ENCODE measurements at regions not wholly inside any gene's neighbourhood (a gene's known extent, or its start where the extent isn't known, plus 50 kb on each side); places are given as distances from the start of the nearest gene placed in this dataset.
"Not testable (repeated sequence)": the region's sequence is repeated elsewhere in the genome, so short reads cannot be mapped to it uniquely, and the experiment has no call there.

GRCh38 chr2:87587934-87588333 is 160.0 kb upstream of the PLGLB2 start:
- DNase-seq (ENCODE audit: low read depth in 2 of 3, low spot score in 2 of 3) = not testable (repeated sequence)

- not testable (repeated sequence) for DNase-seq (ENCODE audit: low read depth in 2 of 3, low spot score in 2 of 3)
Observed at GRCh38 chr2:87592974-87593373, 154.9 kb upstream of the PLGLB2 start.

GRCh38 chr2:87593784-87594610 is 153.9 kb upstream of the PLGLB2 start:
- DNase-seq (ENCODE audit: low read depth in 2 of 3, low spot score in 2 of 3) = peak in 1 of 3 donors; percentile 31

GRCh38 chr2:87594611-87594992 is 153.3 kb upstream of the PLGLB2 start:
- DNase-seq (ENCODE audit: low read depth in 2 of 3, low spot score in 2 of 3) = not testable (repeated sequence)

GRCh38 chr2:87595017-87595416 is 152.9 kb upstream of the PLGLB2 start:
- DNase-seq (ENCODE audit: low read depth in 2 of 3, low spot score in 2 of 3) = not testable (repeated sequence)

- DNase-seq (ENCODE audit: low read depth in 2 of 3, low spot score in 2 of 3) = not testable (repeated sequence)
Observed at GRCh38 chr2:87600961-87601360, 146.9 kb upstream of the PLGLB2 start.

GRCh38 chr2:87602118-87602517 is 145.8 kb upstream of the PLGLB2 start:
- not testable (repeated sequence) for DNase-seq (ENCODE audit: low read depth in 2 of 3, low spot score in 2 of 3)

- DNase-seq (ENCODE audit: low read depth in 2 of 3, low spot score in 2 of 3) = not testable (repeated sequence)
Observed at GRCh38 chr2:87602728-87603127, 145.2 kb upstream of the PLGLB2 start.

- peak in 1 of 3 donors; percentile 0 for DNase-seq (ENCODE audit: low read depth in 2 of 3, low spot score in 2 of 3)
Observed at GRCh38 chr2:87603418-87604278, 144.2 kb upstream of the PLGLB2 start.

GRCh38 chr2:87604279-87604818 is 143.5 kb upstream of the PLGLB2 start:
- DNase-seq (ENCODE audit: low read depth in 2 of 3, low spot score in 2 of 3) = not testable (repeated sequence)

GRCh38 chr2:87604980-87605379 is 142.9 kb upstream of the PLGLB2 start:
- not testable (repeated sequence) for DNase-seq (ENCODE audit: low read depth in 2 of 3, low spot score in 2 of 3)

GRCh38 chr2:87608377-87609166 is 139.3 kb upstream of the PLGLB2 start:
- not testable (repeated sequence) for DNase-seq (ENCODE audit: low read depth in 2 of 3, low spot score in 2 of 3)

GRCh38 chr2:87610974-87611373 is 136.9 kb upstream of the PLGLB2 start:
- DNase-seq (ENCODE audit: low read depth in 2 of 3, low spot score in 2 of 3) = not testable (repeated sequence)

- not testable (repeated sequence) for DNase-seq (ENCODE audit: low read depth in 2 of 3, low spot score in 2 of 3)
Observed at GRCh38 chr2:87611416-87611815, 136.5 kb upstream of the PLGLB2 start.

GRCh38 chr2:87611956-87612355 is 135.9 kb upstream of the PLGLB2 start:
- not testable (repeated sequence) for DNase-seq (ENCODE audit: low read depth in 2 of 3, low spot score in 2 of 3)

GRCh38 chr2:87614829-87615434 is 133.0 kb upstream of the PLGLB2 start:
- not testable (repeated sequence) for DNase-seq (ENCODE audit: low read depth in 2 of 3, low spot score in 2 of 3)

GRCh38 chr2:87619121-87619520 is 128.8 kb upstream of the PLGLB2 start:
- not testable (repeated sequence) for DNase-seq (ENCODE audit: low read depth in 2 of 3, low spot score in 2 of 3)

GRCh38 chr2:87621139-87621538 is 126.7 kb upstream of the PLGLB2 start:
- not testable (repeated sequence) for DNase-seq (ENCODE audit: low read depth in 2 of 3, low spot score in 2 of 3)

GRCh38 chr2:87622720-87623119 is 125.2 kb upstream of the PLGLB2 start:
- DNase-seq (ENCODE audit: low read depth in 2 of 3, low spot score in 2 of 3) = not testable (repeated sequence)

All from hematopoietic multipotent progenitor cell (in vitro differentiated cells).